ENCODE measurements at regions not wholly inside any gene's neighbourhood (a gene's known extent, or its start where the extent isn't known, plus 50 kb on each side); places are given as distances from the start of the nearest gene placed in this dataset.
A peak's percentile ranks its signal among the peaks of the same experiment; 100 is the strongest.
"Not testable (repeated sequence)": the region's sequence is repeated elsewhere in the genome, so short reads cannot be mapped to it uniquely, and the experiment has no call there.

DNA sequence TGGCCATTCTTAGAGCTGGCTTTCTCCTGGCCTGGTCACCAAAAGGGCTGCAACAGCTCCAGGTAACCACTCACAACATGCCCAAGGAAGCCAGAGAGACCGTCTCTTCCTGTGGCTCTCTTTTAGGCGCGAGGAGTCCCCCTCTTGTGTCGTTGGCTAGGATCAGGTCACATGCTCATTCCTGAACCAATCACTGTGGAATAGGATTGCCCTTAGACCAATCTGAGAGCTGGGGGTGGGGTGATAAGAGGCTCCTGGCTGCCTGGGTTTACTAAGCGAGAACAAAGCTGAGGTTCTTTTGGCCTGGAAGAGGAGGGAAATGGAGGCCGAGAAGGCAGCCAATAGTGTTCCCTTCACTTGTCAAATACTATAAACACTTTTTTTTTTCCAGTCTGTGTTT lies 452.1 kb upstream of the PROX1 start:
- DNase-seq, result no peak

DNA sequence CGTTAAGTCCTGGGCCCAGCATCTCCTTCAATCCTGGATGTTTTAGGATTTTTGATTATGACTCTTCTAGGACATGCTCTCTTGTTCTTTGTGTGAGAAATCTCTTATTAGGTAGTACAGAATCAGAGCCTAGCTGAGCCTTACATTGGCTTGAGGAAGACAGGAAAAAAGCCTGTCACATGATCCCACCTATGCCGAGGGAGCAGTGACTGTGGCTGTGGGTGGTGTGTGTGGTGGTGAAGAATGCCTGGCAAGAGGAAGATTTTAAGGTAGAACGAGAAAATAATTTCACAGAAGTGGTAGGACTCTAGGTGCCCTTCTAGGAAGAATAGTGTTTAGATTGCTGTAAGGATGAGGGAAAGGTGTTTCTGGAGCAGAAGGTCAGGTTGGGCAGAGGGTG lies 449.5 kb upstream of the PROX1 start:
- DNase-seq, result no peak

GRCh38 chr1:213539464-213539863 lies 448.3 kb upstream of the PROX1 start:
- no peak for DNase-seq

GRCh38 chr1:213541641-213542040 lies 446.1 kb upstream of the PROX1 start:
- no peak for DNase-seq

GRCh38 chr1:213545181-213545580 lies 442.6 kb upstream of the PROX1 start:
- DNase-seq, result not testable (repeated sequence)

- DNase-seq, result no peak
Observed at GRCh38 chr1:213549982-213550381, 437.8 kb upstream of the PROX1 start.

GRCh38 chr1:213550804-213551203 lies 437.0 kb upstream of the PROX1 start:
- DNase-seq, result no peak

DNA sequence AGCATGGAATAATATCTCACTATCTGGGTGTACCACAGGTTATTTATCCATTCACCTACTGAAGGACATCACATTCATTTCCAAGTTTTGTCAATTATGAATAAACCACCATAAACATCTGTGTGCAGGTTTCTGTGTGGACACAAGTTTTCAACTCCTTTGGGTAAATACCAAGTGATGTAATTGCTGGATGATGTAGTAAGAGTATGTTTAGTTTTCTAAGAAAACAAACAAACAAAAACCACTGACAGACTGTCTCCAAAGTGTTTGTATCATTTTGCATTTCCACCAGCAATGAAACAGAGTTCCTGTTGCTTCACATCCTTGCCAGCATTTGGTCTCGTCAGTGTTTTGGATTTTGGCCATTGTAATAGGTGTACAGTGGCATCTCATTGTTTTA lies 435.7 kb upstream of the PROX1 start:
- no peak for DNase-seq

DNA sequence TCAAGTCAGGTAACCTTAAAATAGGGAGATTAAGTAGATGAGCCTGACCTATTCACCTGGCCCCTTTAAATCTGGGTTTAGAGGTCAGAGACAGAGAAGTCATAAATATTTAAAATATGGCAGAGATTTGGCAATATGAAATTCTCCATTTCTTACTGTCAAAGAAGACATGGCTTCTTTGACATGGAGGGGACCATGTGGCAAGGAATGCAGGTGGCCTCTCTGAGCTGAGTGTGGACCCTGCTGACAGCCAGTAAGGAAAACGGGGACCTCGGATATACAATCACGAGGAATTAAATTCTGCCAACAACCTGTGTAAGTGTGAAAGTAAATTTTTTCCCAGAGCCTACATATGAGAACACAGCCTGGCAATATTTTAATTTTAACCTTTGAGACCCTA lies 427.5 kb upstream of the PROX1 start:
- DNase-seq, result no peak

DNA sequence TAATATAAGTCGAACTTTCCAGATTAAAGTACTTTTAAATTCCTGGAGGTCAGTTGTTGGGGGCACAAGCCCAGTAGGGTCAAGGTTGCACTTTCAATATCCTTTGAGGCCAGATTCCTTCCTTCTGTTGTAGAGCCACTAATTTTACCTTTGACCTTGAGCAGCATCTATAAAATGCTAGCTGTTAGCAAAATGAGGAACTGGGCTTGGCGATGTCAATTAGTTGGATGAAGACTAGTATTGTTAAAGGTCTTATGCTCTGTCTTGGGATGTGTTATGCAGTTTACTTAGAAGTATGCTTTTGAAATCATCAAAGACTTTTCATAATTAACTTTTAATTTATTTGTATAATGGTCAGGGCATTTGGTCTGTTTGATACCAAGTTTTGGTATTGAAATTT lies 425.9 kb upstream of the PROX1 start:
- no peak for DNase-seq

DNA sequence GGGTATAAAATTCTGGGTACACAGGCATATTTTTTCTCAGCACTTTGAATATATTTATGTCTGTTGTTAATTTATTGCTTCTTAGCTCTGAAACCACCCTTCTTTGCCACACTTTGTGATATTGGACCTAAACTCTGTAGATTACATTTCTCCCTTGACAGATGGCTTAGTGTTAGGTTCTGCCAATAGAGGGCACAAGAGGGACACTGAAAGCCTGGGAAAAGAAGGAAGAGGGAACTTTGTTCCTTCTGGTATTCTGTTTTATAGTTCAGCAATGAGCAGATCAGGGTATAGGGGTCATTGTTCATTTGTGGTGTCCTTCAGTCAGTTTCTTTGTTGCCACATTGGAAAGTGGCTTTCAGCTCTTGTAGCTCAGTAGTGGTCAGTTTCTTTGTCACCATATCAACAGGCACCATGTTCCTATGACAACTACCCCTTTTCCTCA lies 423.5 kb upstream of the PROX1 start:
- no peak for DNase-seq

- DNase-seq, result no peak
Observed at GRCh38 chr1:213568929-213569815, 418.6 kb upstream of the PROX1 start.

DNA sequence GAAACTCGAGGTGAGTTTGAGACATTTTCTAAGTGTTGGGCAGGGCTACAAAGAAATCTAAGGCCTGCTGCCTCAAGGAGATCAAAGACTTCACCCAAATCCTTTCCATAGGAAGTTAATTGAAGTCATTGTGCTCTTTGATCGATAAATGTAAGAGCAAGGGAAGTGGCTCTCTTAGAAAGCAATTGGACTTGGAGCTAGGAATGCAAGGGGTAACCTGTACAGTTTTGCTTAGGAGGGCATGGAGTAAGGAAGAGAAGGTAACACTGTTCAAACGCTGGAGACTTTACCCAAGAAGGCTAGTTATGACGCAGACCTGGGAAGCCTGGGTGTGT lies 418.0 kb upstream of the PROX1 start:
- no peak for DNase-seq

DNA sequence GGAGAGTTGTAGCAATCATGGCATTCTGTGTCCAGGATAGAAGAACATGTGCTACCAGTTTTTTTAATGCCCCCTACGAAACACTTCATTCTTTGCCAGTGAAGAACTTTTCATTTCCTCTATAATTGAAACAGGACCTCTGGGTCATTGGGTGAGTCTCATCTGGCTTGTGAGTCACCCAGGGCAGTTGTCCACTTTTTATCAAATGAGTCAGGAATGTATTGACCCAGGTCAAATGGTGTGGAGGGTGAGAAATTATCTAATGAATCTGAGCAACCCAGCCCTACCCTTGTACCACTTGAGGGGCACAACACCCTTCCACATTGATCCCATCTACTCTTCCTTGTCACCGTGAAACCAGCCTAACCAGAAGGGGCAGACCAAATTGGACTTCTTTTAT lies 417.3 kb upstream of the PROX1 start:
- DNase-seq, result no peak

GRCh38 chr1:213571419-213571818 lies 416.4 kb upstream of the PROX1 start:
- DNase-seq, result no peak

DNA sequence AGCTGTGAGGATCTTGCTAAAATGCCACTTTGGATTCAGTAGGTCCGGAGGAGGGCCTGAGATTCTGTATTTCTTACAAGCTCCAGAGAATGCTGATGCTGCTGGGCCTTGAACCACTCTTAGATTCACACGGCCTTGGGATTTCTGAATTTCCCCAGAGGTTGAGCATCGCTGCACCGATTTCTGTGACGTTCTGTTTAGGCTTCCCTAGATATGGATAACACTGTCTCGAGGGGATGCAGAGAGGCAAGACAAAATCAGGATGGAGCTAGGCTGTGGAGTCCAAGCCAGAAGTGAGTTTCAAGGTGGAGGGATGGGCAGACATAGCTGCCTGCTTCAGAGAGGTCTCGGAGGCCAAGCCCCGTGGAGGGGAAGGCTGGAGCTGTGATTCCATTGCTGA lies 415.9 kb upstream of the PROX1 start:
- no peak for DNase-seq

DNA sequence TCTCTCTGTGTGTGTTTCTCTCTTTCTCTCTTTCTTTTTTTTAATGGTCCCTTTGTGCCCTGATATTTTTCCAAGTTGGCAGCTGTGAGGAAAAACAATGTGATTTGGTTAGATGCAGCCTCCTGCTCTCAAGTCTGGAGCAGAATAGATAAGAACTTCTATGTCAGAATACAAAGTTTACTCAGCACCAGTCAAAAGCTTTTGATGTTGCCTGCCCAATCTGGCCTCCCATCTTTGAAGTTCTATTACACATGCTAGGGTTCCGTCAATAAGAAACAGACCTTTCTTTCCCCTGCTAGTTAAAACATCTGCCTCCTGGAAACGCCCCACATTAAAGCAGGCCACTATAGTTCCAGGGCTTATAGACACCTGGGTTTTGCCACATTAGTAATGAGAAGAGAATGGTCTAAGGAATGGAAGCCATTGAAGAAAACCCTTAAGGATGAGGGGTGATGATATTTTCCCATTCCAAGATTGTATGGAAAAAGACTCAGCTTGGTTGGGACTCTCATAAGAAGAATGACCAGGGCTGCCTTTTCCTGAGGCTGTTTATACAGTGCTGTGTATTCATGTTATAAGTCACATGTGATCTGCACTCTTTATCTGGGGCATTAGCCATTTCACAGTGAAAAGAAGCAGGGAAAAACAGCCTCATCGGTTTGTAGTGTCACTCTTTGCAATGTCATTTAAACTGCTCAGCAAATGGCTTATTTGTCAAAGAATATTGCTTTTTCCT lies 414.7 kb upstream of the PROX1 start:
- DNase-seq, result no peak

DNA sequence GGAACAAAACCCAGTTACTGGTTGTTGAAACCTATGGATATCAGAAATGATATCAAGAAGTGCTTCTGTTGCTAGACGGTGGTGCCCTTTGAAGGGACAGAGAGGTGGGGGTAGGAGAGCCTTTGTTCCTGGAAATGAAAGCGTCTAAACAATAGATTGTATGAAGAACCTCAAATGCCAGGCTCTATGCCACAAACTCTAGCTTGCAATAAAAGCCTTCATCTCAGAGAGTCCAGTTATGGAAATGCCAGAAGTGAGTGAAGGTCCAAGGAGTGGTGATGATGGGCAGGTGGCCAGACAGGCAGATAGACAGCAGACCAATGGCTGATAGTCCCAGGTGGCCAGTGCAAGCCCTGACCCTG lies 414.1 kb upstream of the PROX1 start:
- DNase-seq, result no peak

DNA sequence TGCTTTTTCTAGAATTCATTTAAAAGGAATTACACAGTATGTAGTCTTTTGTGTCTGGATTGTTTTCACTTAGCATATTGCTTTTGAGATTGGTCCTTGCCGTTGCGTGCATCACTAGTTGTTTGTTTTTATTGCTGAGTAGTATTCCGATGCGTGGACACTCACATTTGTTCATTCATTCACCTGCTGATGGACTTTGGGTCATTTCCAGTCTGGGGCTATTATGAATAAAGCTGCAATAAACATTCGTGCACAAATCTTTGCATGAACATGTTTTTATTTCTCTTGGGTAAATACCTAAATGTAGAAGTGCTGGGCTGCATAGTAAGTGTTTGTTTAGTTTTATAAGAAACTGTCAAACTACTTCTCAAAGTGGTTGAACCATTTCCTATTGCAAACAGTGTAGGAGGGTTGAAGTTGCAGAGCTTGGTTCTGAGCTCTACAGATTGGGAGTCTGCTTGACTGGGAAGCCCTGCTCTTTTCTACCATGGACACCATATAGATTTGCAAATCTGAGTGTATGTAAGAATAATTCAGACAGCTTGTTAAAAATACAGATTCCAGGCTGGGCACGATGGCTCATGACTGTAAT lies 404.7 kb upstream of the PROX1 start:
- DNase-seq, result no peak

DNA sequence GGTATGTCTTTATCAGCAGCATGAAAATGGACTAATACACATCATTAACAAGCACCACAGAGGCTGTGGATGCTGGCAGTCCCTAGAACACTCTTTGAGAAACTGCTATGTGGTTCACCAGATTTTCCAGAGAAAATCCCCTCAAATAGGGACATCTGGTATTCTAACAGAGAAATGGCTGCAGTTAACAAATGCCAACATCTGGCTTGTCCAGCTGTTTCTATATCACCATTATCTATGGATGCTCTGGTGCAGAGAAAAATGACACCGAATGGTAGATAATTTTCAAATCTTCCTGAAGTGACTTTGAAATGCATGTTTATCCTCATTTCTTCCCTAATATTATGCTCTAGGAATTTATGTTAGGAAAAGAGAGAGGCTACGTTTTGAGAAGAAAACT lies 403.5 kb upstream of the PROX1 start:
- DNase-seq, result no peak

- DNase-seq, result no peak
Observed at GRCh38 chr1:213585402-213585801, 402.4 kb upstream of the PROX1 start.

- peak; percentile 21 for DNase-seq
Observed at GRCh38 chr1:213585959-213586586, 401.7 kb upstream of the PROX1 start.

- DNase-seq, result no peak
Observed at GRCh38 chr1:213586587-213586972, 401.2 kb upstream of the PROX1 start.
